PC-3 (cell line): ENCODE measurements at regions not wholly inside any gene's neighbourhood (a gene's known extent, or its start where the extent isn't known, plus 50 kb on each side); places are given as distances from the start of the nearest gene placed in this dataset.

ENCODE experiments used
- ATAC-seq: fragments of 200-7000 bp; cut with Tn5 transposase; 2 replicates; pipeline ENCODE4 v1.9.1; 2020; ENCODE audit warnings: mild to moderate bottlenecking, moderate library complexity
- BruUV-seq: library from RNA; stranded (reverse); fragments of 400-500 nt; replicated peaks from 2 replicates; lab custom pipeline; 2021; lab: Mats Ljungman, UMichigan
- CTCF ChIA-PET: fragments of 300-600 bp; sonication (Branson Sonifier 250); formaldehyde crosslinking; loops from one replicate; lab custom pipeline; 2022; ENCODE audit warnings: antibody characterized with exemption; lab: Charles Lee
- POLR2A ChIA-PET: fragments of 300-600 bp; sonication (Branson Sonifier 250); formaldehyde crosslinking; loops from one replicate; lab custom pipeline; 2022; ENCODE audit warnings: antibody characterized with exemption; ENCODE audit not compliant: unreplicated experiment; lab: Charles Lee
- DNase-seq: peaks from one replicate; pipeline ENCODE4 v3.0.0-alpha.2; 2015
- H2AFZ ChIP-seq: fragments of 300-600 bp; sonication (generic); 2 replicates; pipeline ENCODE4 v1.6.0; 2016; ENCODE audit warnings: antibody characterized with exemption, low read length
- H3F3A ChIP-seq: fragments of 300-600 bp; sonication (generic); one replicate; pipeline ENCODE4 v1.6.0; 2017; ENCODE audit warnings: antibody characterized with exemption, low read length, control low read depth, mild to moderate bottlenecking; ENCODE audit not compliant: unreplicated experiment
- H3K27ac ChIP-seq: fragments of 300-600 bp; sonication (generic); 2 replicates; pipeline ENCODE4 v1.5.1; 2016; ENCODE audit warnings: mild to moderate bottlenecking, low read length
- H3K27me3 ChIP-seq: fragments of 300-600 bp; sonication (generic); 2 replicates; pipeline ENCODE4 v1.6.1; 2016; ENCODE audit warnings: low read length, mixed read lengths
- H3K36me3 ChIP-seq: fragments of 300-600 bp; sonication (generic); 2 replicates; pipeline ENCODE4 v1.6.1; 2016; ENCODE audit warnings: low read depth, mixed run types, low read length, mixed read lengths
- H3K4me1 ChIP-seq: fragments of 300-600 bp; sonication (generic); 2 replicates; pipeline ENCODE4 v1.5.1; 2016; ENCODE audit warnings: low read length; ENCODE audit not compliant: insufficient read depth
- H3K4me2 ChIP-seq: fragments of 300-600 bp; sonication (generic); 2 replicates; pipeline ENCODE4 v1.6.0; 2016; ENCODE audit warnings: low read length
- H3K4me3 ChIP-seq: fragments of 300-600 bp; sonication (generic); 2 replicates; pipeline ENCODE4 v1.5.1; 2016; ENCODE audit warnings: mild to moderate bottlenecking, low read length, mixed read lengths
- H3K79me2 ChIP-seq: fragments of 300-600 bp; sonication (generic); 2 replicates; pipeline ENCODE4 v1.6.1; 2017; ENCODE audit warnings: low read length, mixed read lengths
- H3K9ac ChIP-seq: fragments of 300-600 bp; sonication (generic); 2 replicates; pipeline ENCODE4 v1.6.0; 2016; ENCODE audit warnings: mild to moderate bottlenecking, low read length
- H3K9me2 ChIP-seq: fragments of 300-600 bp; sonication (generic); replicated peaks from 2 replicates; pipeline ENCODE4 v1.6.1; 2016; ENCODE audit warnings: mixed run types, low read length, mixed read lengths
- H3K9me3 ChIP-seq: fragments of 300-600 bp; sonication (generic); 2 replicates; pipeline ENCODE4 v1.6.1; 2016; ENCODE audit warnings: low read length, mixed read lengths
- H4K20me1 ChIP-seq: fragments of 300-600 bp; sonication (generic); 2 replicates; pipeline ENCODE4 v1.6.1; 2016; ENCODE audit warnings: low read length, mixed read lengths
- CTCF ChIP-seq: fragments of 300-600 bp; sonication (generic); conservative IDR thresholded peaks from 2 replicates; pipeline ENCODE4 v1.5.1; 2017; ENCODE audit warnings: antibody characterized with exemption, low read depth, mild to moderate bottlenecking, low read length
- EZH2 ChIP-seq: fragments of 300-600 bp; sonication (generic); IDR thresholded peaks from one replicate; pipeline ENCODE4 v1.6.1; 2017; ENCODE audit warnings: antibody characterized with exemption, mild to moderate bottlenecking, low read length; ENCODE audit not compliant: unreplicated experiment
- EZH2phosphoT487 ChIP-seq: fragments of 300-600 bp; sonication (generic); IDR thresholded peaks from 2 replicates; pipeline ENCODE4 v1.6.1; 2018; ENCODE audit warnings: mild to moderate bottlenecking, antibody characterized with exemption, low read length, borderline replicate concordance
- intact Hi-C: fragments of 100-400 bp; cut with micrococcal nuclease; formaldehyde crosslinking; loops from 2 replicates; pipeline ENCODE4 v1.9.0; 2023

- DNase-seq (no peak), ATAC-seq (no peak)
- Histone ChIP-seq H3K4me2 (no peak overlapping the region), H3K27ac (no peak overlapping the region), H3F3A (no peaks in the 10 kb centered on the region), H3K9me3 (no peaks in the 10 kb centered on the region), H2AFZ (no peak overlapping the region), H3K4me1 (no peaks in the 10 kb centered on the region), H3K4me3 (no peak overlapping the region), H3K79me2 (no peaks in the 10 kb centered on the region), H4K20me1 (no peaks in the 10 kb centered on the region), H3K27me3 (no peaks in the 10 kb centered on the region), H3K36me3 (no peaks in the 10 kb centered on the region), H3K9ac (no peak overlapping the region), H3K9me2 (no peaks in the 10 kb centered on the region)
- no TSS peak for BruUV-seq
- TF ChIP-seq EZH2phosphoT487 (no peak), CTCF (no peak), EZH2 (no peak)
- CTCF ChIA-PET: no interaction called here
- intact Hi-C loops: no loop called here
- POLR2A ChIA-PET: no interaction called here
Observed at GRCh38 chr6:14310960-14311359, 193.4 kb downstream of the CD83 start.

- POLR2A ChIA-PET: no interaction called here
- BruUV-seq: no TSS peak
- peaks cover 8% of the 10 kb centered on the region for H3K4me1 ChIP-seq
Observed at GRCh38 chr6:14312587-14312986, 195.0 kb downstream of the CD83 start.

GRCh38 chr6:14313248-14313647, 195.7 kb downstream of the CD83 start:
- Histone ChIP-seq H3K79me2 (no peaks in the 10 kb centered on the region), H3K4me2 (no peak overlapping the region), H3K9me3 (no peaks in the 10 kb centered on the region), H3K27me3 (no peaks in the 10 kb centered on the region), H3K36me3 (no peaks in the 10 kb centered on the region), H3F3A (no peaks in the 10 kb centered on the region), H2AFZ (no peak overlapping the region), H3K27ac (no peak overlapping the region), H3K4me1 (peaks cover 8% of the 10 kb centered on the region), H3K9ac (no peak overlapping the region), H3K4me3 (no peak overlapping the region), H3K9me2 (no peaks in the 10 kb centered on the region), H4K20me1 (no peaks in the 10 kb centered on the region)
- intact Hi-C loops: no loop called here
- BruUV-seq: no TSS peak
- ATAC-seq: no peak
- TF ChIP-seq CTCF: no peak
- no peak for TF ChIP-seq EZH2
- TF ChIP-seq EZH2phosphoT487: no peak
- ChIA-PET POLR2A (no interaction called here), CTCF (no interaction called here)
- no peak for DNase-seq

More at GRCh38 chr6:14312587-14312986, 195.0 kb downstream of the CD83 start:
- ATAC-seq (no peak), DNase-seq (no peak)
- Histone ChIP-seq H3K4me3 (no peak overlapping the region), H4K20me1 (no peaks in the 10 kb centered on the region), H3K9me3 (no peaks in the 10 kb centered on the region), H3K9ac (no peak overlapping the region), H3K27me3 (no peaks in the 10 kb centered on the region), H3F3A (no peaks in the 10 kb centered on the region), H3K4me2 (no peak overlapping the region), H3K36me3 (no peaks in the 10 kb centered on the region), H3K27ac (no peak overlapping the region), H3K9me2 (no peaks in the 10 kb centered on the region), H2AFZ (no peak overlapping the region), H3K79me2 (no peaks in the 10 kb centered on the region)
- no peak for TF ChIP-seq EZH2
- TF ChIP-seq EZH2phosphoT487: no peak
- no peak for TF ChIP-seq CTCF
- CTCF ChIA-PET: no interaction called here
- intact Hi-C loops: no loop called here
